ENCODE measurements at regions not wholly inside any gene's neighbourhood (a gene's known extent, or its start where the extent isn't known, plus 50 kb on each side); places are given as distances from the start of the nearest gene placed in this dataset.

GRCh38 chr1:2912424-2913061 lies 108.7 kb upstream of the ACTRT2 start:
- H3K36me3 ChIP-seq (ENCODE audit: insufficient read depth, low read depth, low read length): no peaks in the 10 kb centered on the region
- no peak overlapping the region for H3K9ac ChIP-seq (ENCODE audit: low read depth, low read length)
- peaks cover 4% of the 10 kb centered on the region for H3K9me3 ChIP-seq (ENCODE audit: insufficient read depth, low read depth, low read length)
- H3K27me3 ChIP-seq (ENCODE audit: insufficient read depth, low read length): no peaks in the 10 kb centered on the region
- H3K4me3 ChIP-seq (ENCODE audit: low read length): no peak overlapping the region
- H3K27ac ChIP-seq (ENCODE audit: low read length): no peak overlapping the region
- no peaks in the 10 kb centered on the region for H3K4me1 ChIP-seq (ENCODE audit: insufficient read depth, low read length)

- H3K27me3 ChIP-seq (ENCODE audit: insufficient read depth, low read length): no peaks in the 10 kb centered on the region
- H3K27ac ChIP-seq (ENCODE audit: low read length): no peak overlapping the region
- H3K4me3 ChIP-seq (ENCODE audit: low read length): no peak overlapping the region
- no peaks in the 10 kb centered on the region for H3K36me3 ChIP-seq (ENCODE audit: insufficient read depth, low read depth, low read length)
- H3K9me3 ChIP-seq (ENCODE audit: insufficient read depth, low read depth, low read length): peaks cover 4% of the 10 kb centered on the region
- H3K9ac ChIP-seq (ENCODE audit: low read depth, low read length): no peak overlapping the region
- no peaks in the 10 kb centered on the region for H3K4me1 ChIP-seq (ENCODE audit: insufficient read depth, low read length)
Observed at GRCh38 chr1:2913091-2913490, 108.2 kb upstream of the ACTRT2 start.

GRCh38 chr1:2914702-2915101 lies 106.6 kb upstream of the ACTRT2 start:
- peaks cover 4% of the 10 kb centered on the region for H3K9me3 ChIP-seq (ENCODE audit: insufficient read depth, low read depth, low read length)
- no peak overlapping the region for H3K9ac ChIP-seq (ENCODE audit: low read depth, low read length)
- H3K36me3 ChIP-seq (ENCODE audit: insufficient read depth, low read depth, low read length): no peaks in the 10 kb centered on the region
- no peaks in the 10 kb centered on the region for H3K4me1 ChIP-seq (ENCODE audit: insufficient read depth, low read length)
- no peaks in the 10 kb centered on the region for H3K27me3 ChIP-seq (ENCODE audit: insufficient read depth, low read length)
- no peak overlapping the region for H3K4me3 ChIP-seq (ENCODE audit: low read length)
- no peak overlapping the region for H3K27ac ChIP-seq (ENCODE audit: low read length)

- Histone ChIP-seq H3K36me3 (ENCODE audit: insufficient read depth, low read depth, low read length) (no peaks in the 10 kb centered on the region), H3K4me3 (ENCODE audit: low read length) (no peak overlapping the region), H3K4me1 (ENCODE audit: insufficient read depth, low read length) (no peaks in the 10 kb centered on the region), H3K9ac (ENCODE audit: low read depth, low read length) (no peak overlapping the region), H3K27me3 (ENCODE audit: insufficient read depth, low read length) (no peaks in the 10 kb centered on the region), H3K9me3 (ENCODE audit: insufficient read depth, low read depth, low read length) (peaks cover 4% of the 10 kb centered on the region), H3K27ac (ENCODE audit: low read length) (no peak overlapping the region)
Observed at GRCh38 chr1:2916153-2916552, 105.1 kb upstream of the ACTRT2 start.

- no peaks in the 10 kb centered on the region for H3K36me3 ChIP-seq (ENCODE audit: insufficient read depth, low read depth, low read length)
- no peaks in the 10 kb centered on the region for H3K4me1 ChIP-seq (ENCODE audit: insufficient read depth, low read length)
- no peak overlapping the region for H3K9ac ChIP-seq (ENCODE audit: low read depth, low read length)
- H3K27me3 ChIP-seq (ENCODE audit: insufficient read depth, low read length): no peaks in the 10 kb centered on the region
- H3K9me3 ChIP-seq (ENCODE audit: insufficient read depth, low read depth, low read length): peaks cover 4% of the 10 kb centered on the region
- no peak overlapping the region for H3K27ac ChIP-seq (ENCODE audit: low read length)
- H3K4me3 ChIP-seq (ENCODE audit: low read length): no peak overlapping the region
Observed at GRCh38 chr1:2916706-2917105, 104.6 kb upstream of the ACTRT2 start.

- Histone ChIP-seq H3K36me3 (ENCODE audit: insufficient read depth, low read depth, low read length) (no peaks in the 10 kb centered on the region), H3K4me1 (ENCODE audit: insufficient read depth, low read length) (no peaks in the 10 kb centered on the region), H3K9ac (ENCODE audit: low read depth, low read length) (no peak overlapping the region), H3K27ac (ENCODE audit: low read length) (no peak overlapping the region), H3K4me3 (ENCODE audit: low read length) (no peak overlapping the region), H3K9me3 (ENCODE audit: insufficient read depth, low read depth, low read length) (peaks cover 4% of the 10 kb centered on the region), H3K27me3 (ENCODE audit: insufficient read depth, low read length) (no peaks in the 10 kb centered on the region)
Observed at GRCh38 chr1:2917284-2917683, 104.0 kb upstream of the ACTRT2 start.

GRCh38 chr1:2918441-2918840 lies 102.8 kb upstream of the ACTRT2 start:
- Histone ChIP-seq H3K27me3 (ENCODE audit: insufficient read depth, low read length) (no peaks in the 10 kb centered on the region), H3K9ac (ENCODE audit: low read depth, low read length) (no peak overlapping the region), H3K9me3 (ENCODE audit: insufficient read depth, low read depth, low read length) (peaks cover 4% of the 10 kb centered on the region), H3K27ac (ENCODE audit: low read length) (no peak overlapping the region), H3K4me3 (ENCODE audit: low read length) (no peak overlapping the region), H3K4me1 (ENCODE audit: insufficient read depth, low read length) (no peaks in the 10 kb centered on the region), H3K36me3 (ENCODE audit: insufficient read depth, low read depth, low read length) (no peaks in the 10 kb centered on the region)

GRCh38 chr1:2919841-2920240 lies 101.4 kb upstream of the ACTRT2 start:
- Histone ChIP-seq H3K36me3 (ENCODE audit: insufficient read depth, low read depth, low read length) (no peaks in the 10 kb centered on the region), H3K27ac (ENCODE audit: low read length) (no peak overlapping the region), H3K9ac (ENCODE audit: low read depth, low read length) (no peak overlapping the region), H3K4me1 (ENCODE audit: insufficient read depth, low read length) (no peaks in the 10 kb centered on the region), H3K27me3 (ENCODE audit: insufficient read depth, low read length) (no peaks in the 10 kb centered on the region), H3K4me3 (ENCODE audit: low read length) (no peak overlapping the region), H3K9me3 (ENCODE audit: insufficient read depth, low read depth, low read length) (peaks cover 4% of the 10 kb centered on the region)

- no peaks in the 10 kb centered on the region for H3K27me3 ChIP-seq (ENCODE audit: insufficient read depth, low read length)
- H3K9ac ChIP-seq (ENCODE audit: low read depth, low read length): no peak overlapping the region
- H3K4me1 ChIP-seq (ENCODE audit: insufficient read depth, low read length): no peaks in the 10 kb centered on the region
- H3K9me3 ChIP-seq (ENCODE audit: insufficient read depth, low read depth, low read length): peaks cover 4% of the 10 kb centered on the region
- no peak overlapping the region for H3K4me3 ChIP-seq (ENCODE audit: low read length)
- H3K27ac ChIP-seq (ENCODE audit: low read length): no peak overlapping the region
- H3K36me3 ChIP-seq (ENCODE audit: insufficient read depth, low read depth, low read length): no peaks in the 10 kb centered on the region
Observed at GRCh38 chr1:2920421-2921015, 100.7 kb upstream of the ACTRT2 start.

GRCh38 chr1:2921970-2922686 lies 99.1 kb upstream of the ACTRT2 start:
- no peak overlapping the region for H3K9ac ChIP-seq (ENCODE audit: low read depth, low read length)
- H3K9me3 ChIP-seq (ENCODE audit: insufficient read depth, low read depth, low read length): no peaks in the 10 kb centered on the region
- H3K27ac ChIP-seq (ENCODE audit: low read length): no peak overlapping the region
- H3K36me3 ChIP-seq (ENCODE audit: insufficient read depth, low read depth, low read length): no peaks in the 10 kb centered on the region
- no peak overlapping the region for H3K4me3 ChIP-seq (ENCODE audit: low read length)
- no peaks in the 10 kb centered on the region for H3K27me3 ChIP-seq (ENCODE audit: insufficient read depth, low read length)
- H3K4me1 ChIP-seq (ENCODE audit: insufficient read depth, low read length): no peaks in the 10 kb centered on the region

GRCh38 chr1:2923351-2923750 lies 97.9 kb upstream of the ACTRT2 start:
- Histone ChIP-seq H3K9me3 (ENCODE audit: insufficient read depth, low read depth, low read length) (no peaks in the 10 kb centered on the region), H3K27ac (ENCODE audit: low read length) (no peak overlapping the region), H3K36me3 (ENCODE audit: insufficient read depth, low read depth, low read length) (no peaks in the 10 kb centered on the region), H3K9ac (ENCODE audit: low read depth, low read length) (no peak overlapping the region), H3K27me3 (ENCODE audit: insufficient read depth, low read length) (no peaks in the 10 kb centered on the region), H3K4me3 (ENCODE audit: low read length) (no peak overlapping the region), H3K4me1 (ENCODE audit: insufficient read depth, low read length) (no peaks in the 10 kb centered on the region)

- Histone ChIP-seq H3K4me3 (ENCODE audit: low read length) (no peak overlapping the region), H3K27ac (ENCODE audit: low read length) (no peak overlapping the region), H3K4me1 (ENCODE audit: insufficient read depth, low read length) (no peaks in the 10 kb centered on the region), H3K27me3 (ENCODE audit: insufficient read depth, low read length) (no peaks in the 10 kb centered on the region), H3K9ac (ENCODE audit: low read depth, low read length) (no peak overlapping the region), H3K9me3 (ENCODE audit: insufficient read depth, low read depth, low read length) (no peaks in the 10 kb centered on the region), H3K36me3 (ENCODE audit: insufficient read depth, low read depth, low read length) (no peaks in the 10 kb centered on the region)
Observed at GRCh38 chr1:2925291-2925690, 96.0 kb upstream of the ACTRT2 start.
